ENCODE measurements at regions not wholly inside any gene's neighbourhood (a gene's known extent, or its start where the extent isn't known, plus 50 kb on each side); places are given as distances from the start of the nearest gene placed in this dataset.

DNA sequence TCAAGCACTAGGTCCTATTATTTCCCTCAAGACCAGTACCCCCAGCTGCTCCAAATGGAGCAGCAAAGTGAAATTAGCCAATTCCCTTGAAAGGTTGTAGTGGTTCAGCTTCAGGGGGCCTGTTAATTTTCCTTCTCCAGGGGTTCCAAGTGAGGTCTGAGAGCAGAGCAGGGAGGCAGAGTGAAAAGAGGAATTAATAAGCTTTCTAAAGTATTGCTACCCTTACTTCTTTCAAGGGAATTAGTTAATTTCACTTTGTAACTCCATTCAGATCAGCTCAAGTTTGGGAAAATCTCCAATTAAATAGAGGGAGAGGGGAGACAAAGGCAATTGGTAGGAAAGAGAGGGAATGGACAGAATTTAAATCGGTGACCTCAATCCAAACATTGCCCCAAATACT, 78.7 kb upstream of the SLC7A11 start:
- no peak for TF ChIP-seq SNAI2 (CRISPR knock-in tag; IDR thresholded peaks at IDR 0.05)
- TF ChIP-seq BACH2 (CRISPR knock-in tag; IDR thresholded peaks at IDR 0.05; ENCODE audit: borderline replicate concordance): no peak
- TF ChIP-seq, protein P1, sequence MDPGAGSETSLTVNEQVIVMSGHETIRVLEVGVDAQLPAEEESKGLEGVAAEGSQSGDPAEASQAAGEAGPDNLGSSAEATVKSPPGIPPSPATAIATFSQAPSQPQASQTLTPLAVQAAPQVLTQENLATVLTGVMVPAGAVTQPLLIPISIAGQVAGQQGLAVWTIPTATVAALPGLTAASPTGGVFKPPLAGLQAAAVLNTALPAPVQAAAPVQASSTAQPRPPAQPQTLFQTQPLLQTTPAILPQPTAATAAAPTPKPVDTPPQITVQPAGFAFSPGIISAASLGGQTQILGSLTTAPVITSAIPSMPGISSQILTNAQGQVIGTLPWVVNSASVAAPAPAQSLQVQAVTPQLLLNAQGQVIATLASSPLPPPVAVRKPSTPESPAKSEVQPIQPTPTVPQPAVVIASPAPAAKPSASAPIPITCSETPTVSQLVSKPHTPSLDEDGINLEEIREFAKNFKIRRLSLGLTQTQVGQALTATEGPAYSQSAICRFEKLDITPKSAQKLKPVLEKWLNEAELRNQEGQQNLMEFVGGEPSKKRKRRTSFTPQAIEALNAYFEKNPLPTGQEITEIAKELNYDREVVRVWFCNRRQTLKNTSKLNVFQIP (CRISPR knock-in tag; IDR thresholded peaks at IDR 0.05; ENCODE audit: borderline replicate concordance, low read depth): no peak
- TF ChIP-seq, protein P2, sequence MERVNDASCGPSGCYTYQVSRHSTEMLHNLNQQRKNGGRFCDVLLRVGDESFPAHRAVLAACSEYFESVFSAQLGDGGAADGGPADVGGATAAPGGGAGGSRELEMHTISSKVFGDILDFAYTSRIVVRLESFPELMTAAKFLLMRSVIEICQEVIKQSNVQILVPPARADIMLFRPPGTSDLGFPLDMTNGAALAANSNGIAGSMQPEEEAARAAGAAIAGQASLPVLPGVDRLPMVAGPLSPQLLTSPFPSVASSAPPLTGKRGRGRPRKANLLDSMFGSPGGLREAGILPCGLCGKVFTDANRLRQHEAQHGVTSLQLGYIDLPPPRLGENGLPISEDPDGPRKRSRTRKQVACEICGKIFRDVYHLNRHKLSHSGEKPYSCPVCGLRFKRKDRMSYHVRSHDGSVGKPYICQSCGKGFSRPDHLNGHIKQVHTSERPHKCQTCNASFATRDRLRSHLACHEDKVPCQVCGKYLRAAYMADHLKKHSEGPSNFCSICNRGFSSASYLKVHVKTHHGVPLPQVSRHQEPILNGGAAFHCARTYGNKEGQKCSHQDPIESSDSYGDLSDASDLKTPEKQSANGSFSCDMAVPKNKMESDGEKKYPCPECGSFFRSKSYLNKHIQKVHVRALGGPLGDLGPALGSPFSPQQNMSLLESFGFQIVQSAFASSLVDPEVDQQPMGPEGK (CRISPR knock-in tag; IDR thresholded peaks at IDR 0.05; ENCODE audit: borderline replicate concordance): no peak
- no peak for TF ChIP-seq ZC3H10 (CRISPR knock-in tag; IDR thresholded peaks at IDR 0.05)
- no peak for TF ChIP-seq ZFP3 (CRISPR knock-in tag; IDR thresholded peaks at IDR 0.05)
- no peak for TF ChIP-seq TOX (CRISPR knock-in tag; IDR thresholded peaks at IDR 0.05; ENCODE audit: borderline replicate concordance)
- no peak for TF ChIP-seq RARB (CRISPR knock-in tag; IDR thresholded peaks at IDR 0.05)

Measured in SK-N-SH treated with all-trans-retinoic acid at 6 μM for 48 hours (cell line).